ENCODE measurements at regions not wholly inside any gene's neighbourhood (a gene's known extent, or its start where the extent isn't known, plus 50 kb on each side); places are given as distances from the start of the nearest gene placed in this dataset.

- H3K4me1 Mint-ChIP-seq (ENCODE audit: low read depth, unreplicated experiment): peaks cover 34% of the 10 kb centered on the region
- peak; percentile 30 for DNase-seq
- intact Hi-C loops (cut with micrococcal nuclease; ENCODE audit: unreplicated experiment): no loop called here
- H3K9me3 Mint-ChIP-seq (ENCODE audit: low read depth, unreplicated experiment): peaks cover 8% of the 10 kb centered on the region
- peak overlapping the region; percentile 19 for H3K4me3 Mint-ChIP-seq (ENCODE audit: low read depth, unreplicated experiment)
- peak overlapping the region; percentile 46 for H3K27ac Mint-ChIP-seq (ENCODE audit: unreplicated experiment)
- H3K36me3 Mint-ChIP-seq (ENCODE audit: insufficient read depth, unreplicated experiment): peaks cover 4% of the 10 kb centered on the region
- no peak for TF ChIP-seq CTCF (IDR thresholded peaks at IDR 0.05; ENCODE audit: unreplicated experiment)
- H3K27me3 Mint-ChIP-seq (ENCODE audit: unreplicated experiment): peaks cover 4% of the 10 kb centered on the region
- no TSS peak for BruUV-seq (replicated peaks)
- CTCF ChIA-PET: interaction anchor here (0.9 to 1.3 kb wide), 3 partner anchors 18 to 225 kb away, joined by 4 to 5 read pairs (median 4); no protein-coding TSS in a partner anchor
These were observed 431.8 kb downstream of the PREX1 start for GRCh38 chr20:48395816-48396546.

- peaks cover 4% of the 10 kb centered on the region for H3K36me3 Mint-ChIP-seq (ENCODE audit: insufficient read depth, unreplicated experiment)
- no TSS peak for BruUV-seq (replicated peaks)
- H3K27ac Mint-ChIP-seq (ENCODE audit: unreplicated experiment): peak overlapping the region; percentile 13
- H3K9me3 Mint-ChIP-seq (ENCODE audit: low read depth, unreplicated experiment): peaks cover 8% of the 10 kb centered on the region
- H3K4me3 Mint-ChIP-seq (ENCODE audit: low read depth, unreplicated experiment): no peak overlapping the region
- TF ChIP-seq CTCF (IDR thresholded peaks at IDR 0.05; ENCODE audit: unreplicated experiment): no peak
- intact Hi-C loops (cut with micrococcal nuclease; ENCODE audit: unreplicated experiment): no loop called here
- CTCF ChIA-PET: interaction anchor here (1.1 to 1.3 kb wide), 2 partner anchors 144 to 226 kb away, joined by 4 read pairs; no protein-coding TSS in a partner anchor
- DNase-seq: no peak
- H3K4me1 Mint-ChIP-seq (ENCODE audit: low read depth, unreplicated experiment): peaks cover 31% of the 10 kb centered on the region
- peaks cover 8% of the 10 kb centered on the region for H3K27me3 Mint-ChIP-seq (ENCODE audit: unreplicated experiment)
These were observed 433.3 kb downstream of the PREX1 start for GRCh38 chr20:48394415-48395081.

GRCh38 chr20:48393737-48394314 lies 434.0 kb downstream of the PREX1 start:
- peaks cover 25% of the 10 kb centered on the region for H3K4me1 Mint-ChIP-seq (ENCODE audit: low read depth, unreplicated experiment)
- peaks cover 4% of the 10 kb centered on the region for H3K36me3 Mint-ChIP-seq (ENCODE audit: insufficient read depth, unreplicated experiment)
- BruUV-seq (replicated peaks): no TSS peak
- TF ChIP-seq CTCF (IDR thresholded peaks at IDR 0.05; ENCODE audit: unreplicated experiment): no peak
- CTCF ChIA-PET: no interaction called here
- no peak for DNase-seq
- H3K27ac Mint-ChIP-seq (ENCODE audit: unreplicated experiment): no peak overlapping the region
- peaks cover 8% of the 10 kb centered on the region for H3K27me3 Mint-ChIP-seq (ENCODE audit: unreplicated experiment)
- peaks cover 8% of the 10 kb centered on the region for H3K9me3 Mint-ChIP-seq (ENCODE audit: low read depth, unreplicated experiment)
- H3K4me3 Mint-ChIP-seq (ENCODE audit: low read depth, unreplicated experiment): no peak overlapping the region
- intact Hi-C loops (cut with micrococcal nuclease; ENCODE audit: unreplicated experiment): no loop called here

GRCh38 chr20:48393311-48393685 lies 434.5 kb downstream of the PREX1 start:
- intact Hi-C loops (cut with micrococcal nuclease; ENCODE audit: unreplicated experiment): no loop called here
- peaks cover 4% of the 10 kb centered on the region for H3K36me3 Mint-ChIP-seq (ENCODE audit: insufficient read depth, unreplicated experiment)
- CTCF ChIA-PET: no interaction called here
- no peak overlapping the region for H3K27ac Mint-ChIP-seq (ENCODE audit: unreplicated experiment)
- DNase-seq: no peak
- no peak for TF ChIP-seq CTCF (IDR thresholded peaks at IDR 0.05; ENCODE audit: unreplicated experiment)
- H3K4me3 Mint-ChIP-seq (ENCODE audit: low read depth, unreplicated experiment): no peak overlapping the region
- peaks cover 11% of the 10 kb centered on the region for H3K27me3 Mint-ChIP-seq (ENCODE audit: unreplicated experiment)
- no TSS peak for BruUV-seq (replicated peaks)
- peaks cover 8% of the 10 kb centered on the region for H3K9me3 Mint-ChIP-seq (ENCODE audit: low read depth, unreplicated experiment)
- H3K4me1 Mint-ChIP-seq (ENCODE audit: low read depth, unreplicated experiment): peaks cover 25% of the 10 kb centered on the region
